Liver (tissue), 8 donors: ENCODE measurements at regions not wholly inside any gene's neighbourhood (a gene's known extent, or its start where the extent isn't known, plus 50 kb on each side); places are given as distances from the start of the nearest gene placed in this dataset.

ENCODE experiments used
- DNase-seq: peaks from one replicate; pipeline ENCODE4 v3.0.0-alpha.2; 2017; ENCODE audit warnings: low spot score
- H3K27ac ChIP-seq, 2 donors: one replicate each; pipeline ENCODE4 v1.7.0; 2013; ENCODE audit warnings: inconsistent platforms in 2 of 2, low read length in 2 of 2, control low read depth in 1 of 2, low read depth in 1 of 2, mild to moderate bottlenecking in 1 of 2
- H3K27me3 ChIP-seq, 4 donors: one replicate each; pipeline versions ENCODE4 v1.6.1 to v1.7.0; 2013; ENCODE audit warnings: low read length in 3 of 4, inconsistent platforms in 1 of 4, mild to moderate bottlenecking in 1 of 4, moderate library complexity in 1 of 4; ENCODE audit not compliant: control insufficient read depth in 4 of 4, insufficient read depth in 4 of 4
- H3K36me3 ChIP-seq, 4 donors: one replicate each; pipeline versions ENCODE4 v1.6.1 to v1.7.0; 2013; ENCODE audit warnings: low read length in 3 of 4, mild to moderate bottlenecking in 3 of 4, low read depth in 1 of 4, moderate library complexity in 1 of 4; ENCODE audit not compliant: control insufficient read depth in 4 of 4, insufficient read depth in 3 of 4
- H3K4me1 ChIP-seq, 4 donors: one replicate each; pipeline versions ENCODE4 v1.6.1 to v1.7.0; 2013; ENCODE audit warnings: low read length in 3 of 4, mild to moderate bottlenecking in 3 of 4, moderate library complexity in 1 of 4; ENCODE audit not compliant: control insufficient read depth in 4 of 4, insufficient read depth in 4 of 4
- H3K4me3 ChIP-seq, 3 donors: one replicate each; pipeline versions ENCODE4 v1.6.1 to v1.7.0; 2013; ENCODE audit warnings: low read length in 3 of 3, control low read depth in 1 of 3, low read depth in 1 of 3, mild to moderate bottlenecking in 1 of 3
- H3K9ac ChIP-seq, 2 donors: one replicate each; pipeline ENCODE4 v1.7.0; 2013; ENCODE audit warnings: low read length in 2 of 2, mild to moderate bottlenecking in 2 of 2, moderate library complexity in 2 of 2, control low read depth in 1 of 2, low read depth in 1 of 2
- H3K9me3 ChIP-seq, 4 donors: one replicate each; pipeline versions ENCODE4 v1.6.1 to v1.7.0; 2013; ENCODE audit warnings: low read length in 3 of 4; ENCODE audit not compliant: control insufficient read depth in 4 of 4
- ATF3 ChIP-seq: IDR thresholded peaks from 2 replicates; pipeline ENCODE4 v1.6.1; 2016; ENCODE audit warnings: antibody characterized with exemption
- CTCF ChIP-seq: fragments of 150-350 bp; IDR thresholded peaks from 2 replicates; pipeline ENCODE4 v1.5.1; 2017; ENCODE audit warnings: improper control_type of control experiment, low read depth, low read length; ENCODE audit not compliant: missing input control
- EGR1 ChIP-seq, 2 donors: IDR thresholded peaks; 2 replicates each; pipeline ENCODE4 v1.6.1; 2016 to 2018; ENCODE audit warnings: antibody characterized with exemption in 2 of 2, low read depth in 2 of 2
- FOXA1 ChIP-seq: IDR thresholded peaks from 2 replicates; pipeline ENCODE4 v1.6.1; 2016; ENCODE audit warnings: antibody characterized with exemption
- FOXA2 ChIP-seq: IDR thresholded peaks from 2 replicates; pipeline ENCODE4 v1.6.1; 2016; ENCODE audit warnings: antibody characterized with exemption
- GABPA ChIP-seq, 2 donors: IDR thresholded peaks in 1 of 2; conservative IDR thresholded peaks in 1 of 2; 2 replicates each; pipeline ENCODE4 v1.6.1; 2016; ENCODE audit warnings: antibody characterized with exemption in 2 of 2, mild to moderate bottlenecking in 1 of 2, moderate library complexity in 1 of 2
- HNF4A ChIP-seq, 2 donors: conservative IDR thresholded peaks; 2 replicates each; pipeline ENCODE4 v1.6.1; 2016; ENCODE audit warnings: antibody characterized with exemption in 2 of 2, mild to moderate bottlenecking in 2 of 2
- HNF4G ChIP-seq: IDR thresholded peaks from 2 replicates; pipeline ENCODE4 v1.6.1; 2016; ENCODE audit warnings: antibody characterized with exemption
- JUND ChIP-seq, 2 donors: IDR thresholded peaks; 2 replicates each; pipeline ENCODE4 v1.6.1; 2016; ENCODE audit warnings: antibody characterized with exemption in 2 of 2
- NR2F2 ChIP-seq: IDR thresholded peaks from 2 replicates; pipeline ENCODE4 v1.6.1; 2016; ENCODE audit warnings: antibody characterized with exemption
- RAD21 ChIP-seq, 2 donors: IDR thresholded peaks; 2 replicates each; pipeline ENCODE4 v1.6.1; 2016; ENCODE audit warnings: antibody characterized with exemption in 2 of 2, mild to moderate bottlenecking in 2 of 2
- RXRA ChIP-seq, 2 donors: IDR thresholded peaks; 2 replicates each; pipeline ENCODE4 v1.6.1; 2017 to 2018; ENCODE audit warnings: antibody characterized with exemption in 2 of 2, mild to moderate bottlenecking in 1 of 2
- SP1 ChIP-seq: IDR thresholded peaks from 2 replicates; pipeline ENCODE4 v1.6.1; 2018; ENCODE audit warnings: antibody characterized with exemption, mild to moderate bottlenecking
- TAF1 ChIP-seq: conservative IDR thresholded peaks from 2 replicates; pipeline ENCODE4 v1.6.1; 2016; ENCODE audit warnings: antibody characterized with exemption, mild to moderate bottlenecking
- YY1 ChIP-seq: IDR thresholded peaks from 2 replicates; pipeline ENCODE4 v1.6.1; 2016; ENCODE audit warnings: antibody characterized with exemption, mild to moderate bottlenecking
- WGBS: extraction: QIAGEN DNeasy Blood & Tissue Kit; methylation state at CpG from one replicate; pipeline ENCODE4 v1.1.7; 2013; 5-methylcytosine and 5-hydroxymethylcytosine counted together
- TF ChIP-seq, protein P1 (sequence below): IDR thresholded peaks from 2 replicates; pipeline ENCODE4 v1.6.1; 2016; ENCODE audit warnings: antibody characterized with exemption
- TF ChIP-seq, protein P2 (sequence below): IDR thresholded peaks from 2 replicates; pipeline ENCODE4 v1.6.1; 2016; ENCODE audit warnings: antibody characterized with exemption, mild to moderate bottlenecking
- TF ChIP-seq, protein P3 (sequence below): IDR thresholded peaks from 2 replicates; pipeline ENCODE4 v1.6.1; 2016; ENCODE audit warnings: antibody characterized with exemption
- donor health status: healthy.
- donor health status: healthy.
- donor health status: healthy.
- donor health status: healthy.
- donor health status: healthy.

DNA sequence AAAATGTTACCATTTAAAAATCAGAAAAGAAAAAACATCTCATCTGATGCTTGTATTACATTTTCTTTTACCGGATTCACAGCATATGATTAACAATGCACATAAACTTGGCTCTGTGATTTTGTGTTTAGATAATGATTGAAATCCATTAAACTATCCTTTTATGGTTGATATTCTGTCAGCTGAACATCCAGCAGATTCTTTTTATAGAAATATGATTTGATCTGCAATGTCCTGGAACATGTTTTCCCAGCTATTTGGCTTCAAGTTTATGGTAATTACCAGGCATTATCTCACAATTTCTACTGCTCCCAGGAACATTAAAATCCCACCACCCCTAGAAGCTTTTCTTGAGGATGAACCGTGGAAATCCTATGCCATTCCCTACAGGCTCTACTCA is 205.7 kb upstream of the TET2 start:
- H3K9ac ChIP-seq: no peak overlapping the region
- DNase-seq: no peak
- no peak overlapping the region for H3K4me3 ChIP-seq
- no peaks in the 10 kb centered on the region for H3K27me3 ChIP-seq
- H3K27ac ChIP-seq: no peak overlapping the region
- H3K9me3 ChIP-seq: no peaks in the 10 kb centered on the region
- H3K4me1 ChIP-seq: no peaks in the 10 kb centered on the region
- no peak for TF ChIP-seq NR2F2
- TF ChIP-seq GABPA (IDR thresholded peaks at IDR 0.05 in 1 of 2, conservative IDR thresholded peaks at IDR 0.05 in 1 of 2): no peak
- TF ChIP-seq TAF1: no peak
- TF ChIP-seq JUND (IDR thresholded peaks at IDR 0.05): no peak
- no peak for TF ChIP-seq FOXA1
- TF ChIP-seq FOXA2: no peak
- TF ChIP-seq RAD21 (IDR thresholded peaks at IDR 0.05): no peak
- TF ChIP-seq HNF4A (conservative IDR thresholded peaks at IDR 0.05): no peak
- TF ChIP-seq CTCF: no peak
- TF ChIP-seq, protein P1, sequence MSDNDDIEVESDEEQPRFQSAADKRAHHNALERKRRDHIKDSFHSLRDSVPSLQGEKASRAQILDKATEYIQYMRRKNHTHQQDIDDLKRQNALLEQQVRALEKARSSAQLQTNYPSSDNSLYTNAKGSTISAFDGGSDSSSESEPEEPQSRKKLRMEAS: no peak
- no peak for TF ChIP-seq EGR1 (IDR thresholded peaks at IDR 0.05; ENCODE audit: low read depth in 2 of 2)
- TF ChIP-seq, protein P2, sequence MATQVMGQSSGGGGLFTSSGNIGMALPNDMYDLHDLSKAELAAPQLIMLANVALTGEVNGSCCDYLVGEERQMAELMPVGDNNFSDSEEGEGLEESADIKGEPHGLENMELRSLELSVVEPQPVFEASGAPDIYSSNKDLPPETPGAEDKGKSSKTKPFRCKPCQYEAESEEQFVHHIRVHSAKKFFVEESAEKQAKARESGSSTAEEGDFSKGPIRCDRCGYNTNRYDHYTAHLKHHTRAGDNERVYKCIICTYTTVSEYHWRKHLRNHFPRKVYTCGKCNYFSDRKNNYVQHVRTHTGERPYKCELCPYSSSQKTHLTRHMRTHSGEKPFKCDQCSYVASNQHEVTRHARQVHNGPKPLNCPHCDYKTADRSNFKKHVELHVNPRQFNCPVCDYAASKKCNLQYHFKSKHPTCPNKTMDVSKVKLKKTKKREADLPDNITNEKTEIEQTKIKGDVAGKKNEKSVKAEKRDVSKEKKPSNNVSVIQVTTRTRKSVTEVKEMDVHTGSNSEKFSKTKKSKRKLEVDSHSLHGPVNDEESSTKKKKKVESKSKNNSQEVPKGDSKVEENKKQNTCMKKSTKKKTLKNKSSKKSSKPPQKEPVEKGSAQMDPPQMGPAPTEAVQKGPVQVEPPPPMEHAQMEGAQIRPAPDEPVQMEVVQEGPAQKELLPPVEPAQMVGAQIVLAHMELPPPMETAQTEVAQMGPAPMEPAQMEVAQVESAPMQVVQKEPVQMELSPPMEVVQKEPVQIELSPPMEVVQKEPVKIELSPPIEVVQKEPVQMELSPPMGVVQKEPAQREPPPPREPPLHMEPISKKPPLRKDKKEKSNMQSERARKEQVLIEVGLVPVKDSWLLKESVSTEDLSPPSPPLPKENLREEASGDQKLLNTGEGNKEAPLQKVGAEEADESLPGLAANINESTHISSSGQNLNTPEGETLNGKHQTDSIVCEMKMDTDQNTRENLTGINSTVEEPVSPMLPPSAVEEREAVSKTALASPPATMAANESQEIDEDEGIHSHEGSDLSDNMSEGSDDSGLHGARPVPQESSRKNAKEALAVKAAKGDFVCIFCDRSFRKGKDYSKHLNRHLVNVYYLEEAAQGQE: no peak
- H3K36me3 ChIP-seq: no peaks in the 10 kb centered on the region
- 86% methylated on average over 2 of the region's 2 CpGs for WGBS

- Histone ChIP-seq H3K27me3 (no peaks in the 10 kb centered on the region), H3K9me3 (no peaks in the 10 kb centered on the region), H3K4me3 (no peak overlapping the region), H3K36me3 (no peaks in the 10 kb centered on the region), H3K4me1 (no peaks in the 10 kb centered on the region), H3K27ac (no peak overlapping the region), H3K9ac (no peak overlapping the region)
- 33% methylated on average over 1 of the region's 1 CpG for WGBS
- DNase-seq: no peak
- TF ChIP-seq SP1: no peak
- no peak for TF ChIP-seq FOXA1
- no peak for TF ChIP-seq FOXA2
- no peak for TF ChIP-seq HNF4G
- no peak for TF ChIP-seq CTCF
- TF ChIP-seq RAD21 (IDR thresholded peaks at IDR 0.05): no peak
- no peak for TF ChIP-seq NR2F2
- TF ChIP-seq, protein P1: no peak
- no peak for TF ChIP-seq EGR1 (IDR thresholded peaks at IDR 0.05; ENCODE audit: low read depth in 2 of 2)
- TF ChIP-seq, protein P2: no peak
- no peak for TF ChIP-seq ATF3
- TF ChIP-seq, protein P3, sequence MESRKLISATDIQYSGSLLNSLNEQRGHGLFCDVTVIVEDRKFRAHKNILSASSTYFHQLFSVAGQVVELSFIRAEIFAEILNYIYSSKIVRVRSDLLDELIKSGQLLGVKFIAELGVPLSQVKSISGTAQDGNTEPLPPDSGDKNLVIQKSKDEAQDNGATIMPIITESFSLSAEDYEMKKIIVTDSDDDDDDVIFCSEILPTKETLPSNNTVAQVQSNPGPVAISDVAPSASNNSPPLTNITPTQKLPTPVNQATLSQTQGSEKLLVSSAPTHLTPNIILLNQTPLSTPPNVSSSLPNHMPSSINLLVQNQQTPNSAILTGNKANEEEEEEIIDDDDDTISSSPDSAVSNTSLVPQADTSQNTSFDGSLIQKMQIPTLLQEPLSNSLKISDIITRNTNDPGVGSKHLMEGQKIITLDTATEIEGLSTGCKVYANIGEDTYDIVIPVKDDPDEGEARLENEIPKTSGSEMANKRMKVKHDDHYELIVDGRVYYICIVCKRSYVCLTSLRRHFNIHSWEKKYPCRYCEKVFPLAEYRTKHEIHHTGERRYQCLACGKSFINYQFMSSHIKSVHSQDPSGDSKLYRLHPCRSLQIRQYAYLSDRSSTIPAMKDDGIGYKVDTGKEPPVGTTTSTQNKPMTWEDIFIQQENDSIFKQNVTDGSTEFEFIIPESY: no peak
- TF ChIP-seq YY1: no peak
- no peak for TF ChIP-seq GABPA (IDR thresholded peaks at IDR 0.05 in 1 of 2, conservative IDR thresholded peaks at IDR 0.05 in 1 of 2)
- TF ChIP-seq HNF4A (conservative IDR thresholded peaks at IDR 0.05): no peak
- TF ChIP-seq RXRA (IDR thresholded peaks at IDR 0.05): no peak
- no peak for TF ChIP-seq TAF1
Measured at GRCh38 chr4:104941661-104942062, 205.0 kb upstream of the TET2 start.
